Keratinocyte (primary cell): ENCODE measurements at regions not wholly inside any gene's neighbourhood (a gene's known extent, or its start where the extent isn't known, plus 50 kb on each side); places are given as distances from the start of the nearest gene placed in this dataset.

Source experiments
- DNase-seq: peaks from one replicate; pipeline ENCODE4 v3.0.0-alpha.2; 2011; ENCODE audit warnings: low read depth, missing footprints, low spot score
- FAIRE-seq: peaks from 2 replicates; lab custom pipeline; 2011; peaks lifted over from hg19 to GRCh38; lab: Jason Lieb, UNC
- H2AFZ ChIP-seq: 2 replicates; pipeline ENCODE4 v1.6.0; 2012; ENCODE audit warnings: low read length, control low read depth, inconsistent platforms; ENCODE audit not compliant: control insufficient read depth
- H3K27ac ChIP-seq: 2 replicates; pipeline ENCODE4 v1.5.1; 2011; ENCODE audit warnings: low read length; ENCODE audit not compliant: control insufficient read depth, insufficient read depth
- H3K27me3 ChIP-seq: 3 replicates; pipeline ENCODE4 v1.6.0; 2011; ENCODE audit warnings: low read length; ENCODE audit not compliant: control insufficient read depth, insufficient read depth; ENCODE audit errors: extremely low read depth
- H3K36me3 ChIP-seq, 2 experiments: 2 replicates in 1 of 2; 3 replicates in 1 of 2; pipeline ENCODE4 v1.5.1; 2011; ENCODE audit warnings: low read length in 2 of 2, mild to moderate bottlenecking in 1 of 2; ENCODE audit not compliant: control insufficient read depth in 2 of 2, insufficient read depth in 2 of 2; ENCODE audit errors: extremely low read depth in 1 of 2
- H3K4me1 ChIP-seq: 3 replicates; pipeline ENCODE4 v1.5.1; 2011; ENCODE audit warnings: low read length; ENCODE audit not compliant: control insufficient read depth, insufficient read depth; ENCODE audit errors: extremely low read depth
- H3K4me2 ChIP-seq: 3 replicates; pipeline ENCODE4 v1.6.0; 2011; ENCODE audit warnings: low read depth, low read length; ENCODE audit not compliant: control insufficient read depth, insufficient read depth; ENCODE audit errors: extremely low read depth
- H3K4me3 ChIP-seq, 3 experiments: fragments of 200-600 bp in 1 of 3; sonication (generic) in 1 of 3; 2 replicates in 2 of 3; 3 replicates in 1 of 3; pipeline ENCODE4 v1.5.1; 2011 to 2016; ENCODE audit warnings: low read length in 3 of 3, mild to moderate bottlenecking in 3 of 3, control low read depth in 2 of 3, inconsistent platforms in 1 of 3, low read depth in 1 of 3, mixed read lengths in 1 of 3, mixed run types in 1 of 3, moderate library complexity in 1 of 3; ENCODE audit not compliant: control insufficient read depth in 2 of 3, insufficient read depth in 2 of 3; ENCODE audit errors: extremely low read depth in 1 of 3
- H3K79me2 ChIP-seq: 2 replicates; pipeline ENCODE4 v1.6.0; 2012; ENCODE audit warnings: low read length; ENCODE audit not compliant: control insufficient read depth, insufficient read depth
- H3K9ac ChIP-seq: 3 replicates; pipeline ENCODE4 v1.6.0; 2011; ENCODE audit warnings: low read length; ENCODE audit not compliant: control insufficient read depth, insufficient read depth; ENCODE audit errors: extremely low read depth
- H3K9me1 ChIP-seq: 3 replicates; pipeline ENCODE4 v1.6.0; 2011; ENCODE audit warnings: low read length; ENCODE audit not compliant: control insufficient read depth, insufficient read depth; ENCODE audit errors: extremely low read depth
- H3K9me3 ChIP-seq: 2 replicates; pipeline ENCODE4 v1.5.1; 2012; ENCODE audit warnings: low read depth, low read length; ENCODE audit not compliant: control insufficient read depth
- H4K20me1 ChIP-seq: 3 replicates; pipeline ENCODE4 v1.6.0; 2011; ENCODE audit warnings: low read length; ENCODE audit not compliant: control insufficient read depth, insufficient read depth; ENCODE audit errors: extremely low read depth
- EZH2 ChIP-seq: IDR thresholded peaks from one replicate; pipeline ENCODE4 v1.6.1; 2012; ENCODE audit warnings: inconsistent platforms, mild to moderate bottlenecking, low read length, moderate library complexity
- dilution Hi-C: fragments of 300-500 bp; cut with MboI; formaldehyde crosslinking; loops from one replicate; pipeline ENCODE4 v1.7.0; 2020; ENCODE audit warnings: low sequenced_read_pairs; ENCODE audit not compliant: extremely low pct_ligation_motif_present
- TF ChIP-seq, protein P1 (sequence below), 3 experiments: IDR thresholded peaks in 1 of 3; conservative IDR thresholded peaks in 1 of 3; optimal IDR thresholded peaks in 1 of 3; 2 replicates in 2 of 3; 3 replicates in 1 of 3; pipeline versions ENCODE3 to v1.5.1; 2011; ENCODE audit warnings: low read length in 3 of 3, mild to moderate bottlenecking in 3 of 3, moderate library complexity in 2 of 3, control low read depth in 1 of 3, inconsistent platforms in 1 of 3; ENCODE audit not compliant: insufficient read depth in 2 of 3; ENCODE audit errors: extremely low read depth in 1 of 3

DNA sequence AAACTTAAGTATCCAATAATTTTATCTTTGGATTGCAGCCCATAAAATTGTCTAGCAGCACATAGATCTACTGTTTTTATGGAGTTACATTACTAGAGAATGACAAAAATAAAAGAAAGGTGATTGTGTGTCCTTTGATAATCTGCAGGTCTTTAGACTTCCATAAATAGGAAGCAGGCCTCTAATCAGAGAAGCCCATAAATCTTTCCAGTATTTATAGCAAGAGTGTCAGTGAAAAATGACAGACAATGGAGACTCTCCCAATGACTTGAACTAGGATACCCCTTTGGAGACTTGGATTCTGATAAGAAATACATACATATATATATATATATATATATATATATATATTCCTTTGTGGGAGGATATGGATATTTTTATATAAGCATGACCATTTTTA, 351.2 kb downstream of the PCDH17 start:
- no peaks in the 10 kb centered on the region for H3K9me1 ChIP-seq
- no peak overlapping the region for H3K27ac ChIP-seq
- no peak overlapping the region for H3K4me2 ChIP-seq
- TF ChIP-seq, protein P1, sequence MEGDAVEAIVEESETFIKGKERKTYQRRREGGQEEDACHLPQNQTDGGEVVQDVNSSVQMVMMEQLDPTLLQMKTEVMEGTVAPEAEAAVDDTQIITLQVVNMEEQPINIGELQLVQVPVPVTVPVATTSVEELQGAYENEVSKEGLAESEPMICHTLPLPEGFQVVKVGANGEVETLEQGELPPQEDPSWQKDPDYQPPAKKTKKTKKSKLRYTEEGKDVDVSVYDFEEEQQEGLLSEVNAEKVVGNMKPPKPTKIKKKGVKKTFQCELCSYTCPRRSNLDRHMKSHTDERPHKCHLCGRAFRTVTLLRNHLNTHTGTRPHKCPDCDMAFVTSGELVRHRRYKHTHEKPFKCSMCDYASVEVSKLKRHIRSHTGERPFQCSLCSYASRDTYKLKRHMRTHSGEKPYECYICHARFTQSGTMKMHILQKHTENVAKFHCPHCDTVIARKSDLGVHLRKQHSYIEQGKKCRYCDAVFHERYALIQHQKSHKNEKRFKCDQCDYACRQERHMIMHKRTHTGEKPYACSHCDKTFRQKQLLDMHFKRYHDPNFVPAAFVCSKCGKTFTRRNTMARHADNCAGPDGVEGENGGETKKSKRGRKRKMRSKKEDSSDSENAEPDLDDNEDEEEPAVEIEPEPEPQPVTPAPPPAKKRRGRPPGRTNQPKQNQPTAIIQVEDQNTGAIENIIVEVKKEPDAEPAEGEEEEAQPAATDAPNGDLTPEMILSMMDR (optimal IDR thresholded peaks at IDR 0.05 in 1 of 3, IDR thresholded peaks at IDR 0.05 in 1 of 3, conservative IDR thresholded peaks at IDR 0.05 in 1 of 3; ENCODE audit: extremely low read depth in 1 of 3, insufficient read depth in 2 of 3, low read length in 3 of 3) = no peak
- no peak for TF ChIP-seq EZH2
- no peaks in the 10 kb centered on the region for H3K36me3 ChIP-seq
- no peak overlapping the region for H2AFZ ChIP-seq
- H3K4me1 ChIP-seq = no peaks in the 10 kb centered on the region
- no peak for DNase-seq
- H3K9me3 ChIP-seq = no peaks in the 10 kb centered on the region
- H3K79me2 ChIP-seq = no peaks in the 10 kb centered on the region
- H4K20me1 ChIP-seq = no peaks in the 10 kb centered on the region
- no peak overlapping the region for H3K9ac ChIP-seq
- no peak overlapping the region for H3K4me3 ChIP-seq
- H3K27me3 ChIP-seq = no peaks in the 10 kb centered on the region
- dilution Hi-C loops = no loop called here
- no peak for FAIRE-seq

DNA sequence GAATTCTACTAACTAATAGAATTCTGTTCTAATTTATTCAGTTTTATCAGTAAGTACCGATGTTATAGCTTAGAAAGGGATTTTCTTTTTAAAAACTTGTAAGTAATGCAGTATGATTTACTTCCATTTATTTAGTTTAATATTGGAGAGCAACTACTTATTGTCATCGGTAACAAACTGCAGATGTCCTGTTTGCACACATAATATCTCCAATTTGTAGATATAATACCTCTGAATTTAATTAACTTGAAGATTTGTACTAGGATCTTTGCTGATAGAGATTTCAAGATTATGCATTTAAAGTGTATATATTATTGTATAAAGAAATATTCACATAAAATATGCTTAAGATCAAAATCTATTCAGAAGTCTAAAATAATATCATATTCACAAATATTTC, 356.7 kb downstream of the PCDH17 start:
- H3K4me1 ChIP-seq = no peaks in the 10 kb centered on the region
- H3K27ac ChIP-seq = no peak overlapping the region
- H3K4me3 ChIP-seq = no peak overlapping the region
- H2AFZ ChIP-seq = no peak overlapping the region
- no peak overlapping the region for H3K9ac ChIP-seq
- dilution Hi-C loops = no loop called here
- TF ChIP-seq, protein P1 (optimal IDR thresholded peaks at IDR 0.05 in 1 of 3, IDR thresholded peaks at IDR 0.05 in 1 of 3, conservative IDR thresholded peaks at IDR 0.05 in 1 of 3; ENCODE audit: extremely low read depth in 1 of 3, insufficient read depth in 2 of 3, low read length in 3 of 3) = no peak
- TF ChIP-seq EZH2 = no peak
- no peak for FAIRE-seq
- H3K9me3 ChIP-seq = no peaks in the 10 kb centered on the region
- no peaks in the 10 kb centered on the region for H4K20me1 ChIP-seq
- H3K36me3 ChIP-seq = no peaks in the 10 kb centered on the region
- DNase-seq = no peak
- no peaks in the 10 kb centered on the region for H3K9me1 ChIP-seq
- H3K27me3 ChIP-seq = no peaks in the 10 kb centered on the region
- no peak overlapping the region for H3K4me2 ChIP-seq
- no peaks in the 10 kb centered on the region for H3K79me2 ChIP-seq
